Uterus (tissue), 3 donors: ENCODE measurements at regions not wholly inside any gene's neighbourhood (a gene's known extent, or its start where the extent isn't known, plus 50 kb on each side); places are given as distances from the start of the nearest gene placed in this dataset.
A peak's percentile ranks its signal among the peaks of the same experiment; 100 is the strongest.
"Not testable (repeated sequence)": the region's sequence is repeated elsewhere in the genome, so short reads cannot be mapped to it uniquely, and the experiment has no call there.

Source experiments
- DNase-seq, 2 donors: peaks; one replicate each; pipeline ENCODE4 v3.0.0-alpha.2; 2019 to 2020
- H3K27ac ChIP-seq, 2 donors: fragments of 200-600 bp; sonication (generic); 1 replicate in 1 of 2; 2 replicates in 1 of 2; pipeline ENCODE4 v1.5.1; 2016 to 2018
- H3K27me3 ChIP-seq, 2 donors: fragments of 200-600 bp; sonication (generic); one replicate each; pipeline ENCODE4 v1.5.1; 2018 to 2019; ENCODE audit warnings: control low read depth in 1 of 2
- H3K36me3 ChIP-seq, 2 donors: fragments of 200-600 bp; sonication (generic); one replicate each; pipeline ENCODE4 v1.5.1; 2019; ENCODE audit warnings: control low read depth in 1 of 2
- H3K4me1 ChIP-seq, 2 donors: fragments of 200-600 bp; sonication (generic); one replicate each; pipeline ENCODE4 v1.5.1; 2018 to 2019; ENCODE audit warnings: control low read depth in 1 of 2
- H3K4me3 ChIP-seq, 2 donors: fragments of 200-600 bp; sonication (generic); 1 replicate in 1 of 2; 2 replicates in 1 of 2; pipeline ENCODE4 v1.5.1; 2018 to 2019; ENCODE audit warnings: mild to moderate bottlenecking in 1 of 2
- H3K9me3 ChIP-seq, 2 donors: fragments of 200-600 bp; sonication (generic); one replicate each; pipeline ENCODE4 v1.5.1; 2019; ENCODE audit warnings: control low read depth in 1 of 2
- POLR2A ChIP-seq, 2 donors: fragments of 450-650 bp; IDR thresholded peaks; one replicate each; pipeline ENCODE4 v1.6.1; 2016; ENCODE audit warnings: antibody characterized with exemption in 2 of 2, mild to moderate bottlenecking in 1 of 2, moderate library complexity in 1 of 2
- intact Hi-C: fragments of 100-400 bp; cut with DNase I; formaldehyde crosslinking; loops from one replicate; pipeline ENCODE4 v1.15.1; 2023; ENCODE audit warnings: low total_unique reads
- TF ChIP-seq, protein P1 (sequence below), 4 experiments: fragments of 200-600 bp in 2 of 4; fragments of 450-650 bp in 2 of 4; sonication (generic) in 2 of 4; IDR thresholded peaks; one replicate each; pipeline ENCODE4 v1.5.1; 2016 to 2019; ENCODE audit warnings: antibody characterized with exemption in 4 of 4, mild to moderate bottlenecking in 2 of 4, moderate library complexity in 1 of 4
- donor health status: DM: yes; HTN: yes; CAD: no.

DNA sequence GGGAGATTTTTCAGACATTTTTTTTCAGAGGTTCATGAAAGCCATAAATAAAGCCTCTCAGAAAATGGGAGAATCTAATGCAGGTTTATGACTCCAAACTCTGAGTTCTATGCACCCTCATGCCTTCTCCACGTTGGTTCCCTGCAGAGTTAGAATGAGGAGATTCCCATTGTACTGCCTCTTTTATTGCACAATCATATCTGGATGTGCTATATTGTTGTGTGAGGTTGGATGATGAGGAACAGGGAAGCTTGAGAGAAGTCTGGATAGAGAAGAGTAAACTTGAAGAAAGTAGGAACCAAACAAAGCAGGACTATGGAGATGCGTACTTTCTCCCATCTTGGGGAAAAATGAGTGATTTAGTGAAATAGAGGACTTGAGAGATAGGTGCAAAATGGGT lies 178.8 kb downstream of the PDCD6IP start:
- no peak overlapping the region for H3K27ac ChIP-seq
- no peaks in the 10 kb centered on the region for H3K36me3 ChIP-seq
- no peaks in the 10 kb centered on the region for H3K9me3 ChIP-seq
- DNase-seq: no peak
- TF ChIP-seq POLR2A (IDR thresholded peaks at IDR 0.05): no peak
- TF ChIP-seq, protein P1, sequence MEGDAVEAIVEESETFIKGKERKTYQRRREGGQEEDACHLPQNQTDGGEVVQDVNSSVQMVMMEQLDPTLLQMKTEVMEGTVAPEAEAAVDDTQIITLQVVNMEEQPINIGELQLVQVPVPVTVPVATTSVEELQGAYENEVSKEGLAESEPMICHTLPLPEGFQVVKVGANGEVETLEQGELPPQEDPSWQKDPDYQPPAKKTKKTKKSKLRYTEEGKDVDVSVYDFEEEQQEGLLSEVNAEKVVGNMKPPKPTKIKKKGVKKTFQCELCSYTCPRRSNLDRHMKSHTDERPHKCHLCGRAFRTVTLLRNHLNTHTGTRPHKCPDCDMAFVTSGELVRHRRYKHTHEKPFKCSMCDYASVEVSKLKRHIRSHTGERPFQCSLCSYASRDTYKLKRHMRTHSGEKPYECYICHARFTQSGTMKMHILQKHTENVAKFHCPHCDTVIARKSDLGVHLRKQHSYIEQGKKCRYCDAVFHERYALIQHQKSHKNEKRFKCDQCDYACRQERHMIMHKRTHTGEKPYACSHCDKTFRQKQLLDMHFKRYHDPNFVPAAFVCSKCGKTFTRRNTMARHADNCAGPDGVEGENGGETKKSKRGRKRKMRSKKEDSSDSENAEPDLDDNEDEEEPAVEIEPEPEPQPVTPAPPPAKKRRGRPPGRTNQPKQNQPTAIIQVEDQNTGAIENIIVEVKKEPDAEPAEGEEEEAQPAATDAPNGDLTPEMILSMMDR (IDR thresholded peaks at IDR 0.05): no peak
- H3K4me1 ChIP-seq: no peaks in the 10 kb centered on the region
- H3K27me3 ChIP-seq: no peaks in the 10 kb centered on the region
- no peak overlapping the region for H3K4me3 ChIP-seq
- intact Hi-C loops: no loop called here

DNA sequence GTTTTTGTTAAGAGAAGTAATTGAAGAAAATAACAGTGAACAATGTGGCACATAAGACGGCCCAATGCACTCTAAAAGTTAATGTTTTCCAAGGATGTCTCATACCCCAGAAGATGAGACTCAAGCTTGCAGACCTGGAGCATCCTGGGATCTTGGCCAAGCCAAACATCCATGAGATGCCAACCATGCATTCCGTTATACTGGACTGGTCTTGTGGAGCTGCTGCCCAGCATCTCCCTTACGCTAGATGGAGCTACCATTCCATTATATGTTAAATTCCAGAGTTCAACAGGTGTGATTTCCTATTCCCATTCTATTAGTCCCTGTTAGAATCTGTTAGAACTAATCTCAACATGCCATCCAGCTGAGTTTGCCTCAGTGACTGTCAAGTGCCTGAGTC lies 181.8 kb downstream of the PDCD6IP start:
- DNase-seq: no peak
- intact Hi-C loops: no loop called here
- TF ChIP-seq POLR2A (IDR thresholded peaks at IDR 0.05): no peak
- TF ChIP-seq, protein P1 (IDR thresholded peaks at IDR 0.05): peak in 2 of 4 experiments; percentile 16 to 27

DNA sequence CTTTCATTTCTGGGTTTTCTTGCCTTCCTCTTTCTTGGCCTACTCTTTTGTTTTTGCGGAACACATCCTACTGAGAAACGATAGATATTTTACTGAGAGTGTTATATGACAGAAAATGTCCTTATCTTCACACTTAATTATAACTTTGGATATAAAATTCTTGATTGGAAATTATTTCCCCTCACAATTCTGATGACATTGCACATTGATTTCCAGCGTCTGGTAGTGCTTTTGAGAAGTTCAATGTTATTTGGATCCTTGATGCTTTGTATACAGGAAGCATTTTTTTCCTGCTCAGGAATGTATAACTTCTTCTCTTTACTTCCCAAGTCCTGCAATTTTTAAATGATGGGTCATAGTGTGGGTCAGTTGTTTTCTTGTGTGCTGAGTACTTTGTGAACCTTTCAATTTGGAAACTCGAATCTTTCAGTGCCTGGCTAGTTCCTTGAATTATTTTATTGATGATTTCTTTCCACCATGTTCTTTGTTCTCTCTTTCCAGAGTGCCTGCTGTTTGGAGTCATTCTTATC lies 183.9 kb downstream of the PDCD6IP start:
- DNase-seq: no peak
- H3K27me3 ChIP-seq: no peaks in the 10 kb centered on the region
- intact Hi-C loops: no loop called here
- H3K36me3 ChIP-seq: no peaks in the 10 kb centered on the region
- H3K9me3 ChIP-seq: no peaks in the 10 kb centered on the region
- H3K4me1 ChIP-seq: no peaks in the 10 kb centered on the region
- H3K27ac ChIP-seq: no peak overlapping the region
- H3K4me3 ChIP-seq: no peak overlapping the region
- TF ChIP-seq, protein P1 (IDR thresholded peaks at IDR 0.05): no peak
- TF ChIP-seq POLR2A (IDR thresholded peaks at IDR 0.05): no peak

More for the DNA sequence above, 181.8 kb downstream of the PDCD6IP start:
- H3K9me3 ChIP-seq: no peaks in the 10 kb centered on the region
- no peaks in the 10 kb centered on the region for H3K4me1 ChIP-seq
- no peaks in the 10 kb centered on the region for H3K27me3 ChIP-seq
- H3K36me3 ChIP-seq: no peaks in the 10 kb centered on the region
- no peak overlapping the region for H3K4me3 ChIP-seq
- no peak overlapping the region for H3K27ac ChIP-seq

DNA sequence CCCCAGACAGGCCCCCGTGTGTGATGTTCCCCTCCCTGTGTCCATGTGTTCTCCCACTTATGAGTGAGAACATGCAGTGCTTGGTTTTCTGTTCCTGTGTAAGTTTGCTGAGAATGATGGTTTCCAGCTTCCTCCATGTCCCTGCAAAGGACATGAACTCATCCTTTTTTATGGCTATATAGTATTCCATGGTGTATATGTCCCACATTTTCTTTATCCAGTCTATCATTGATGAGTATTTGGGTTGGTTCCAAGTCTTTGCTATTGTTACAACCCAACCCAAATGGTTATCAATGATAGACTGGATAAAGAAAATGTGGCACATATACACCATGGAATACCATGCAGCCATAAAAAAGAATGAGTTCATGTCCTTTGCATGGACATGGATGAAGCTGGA lies 184.5 kb downstream of the PDCD6IP start:
- DNase-seq, intact Hi-C loops, H3K27me3 ChIP-seq, H3K4me3 ChIP-seq, H3K9me3 ChIP-seq, H3K4me1 ChIP-seq, H3K36me3 ChIP-seq, H3K27ac ChIP-seq: not testable (repeated sequence)

DNA sequence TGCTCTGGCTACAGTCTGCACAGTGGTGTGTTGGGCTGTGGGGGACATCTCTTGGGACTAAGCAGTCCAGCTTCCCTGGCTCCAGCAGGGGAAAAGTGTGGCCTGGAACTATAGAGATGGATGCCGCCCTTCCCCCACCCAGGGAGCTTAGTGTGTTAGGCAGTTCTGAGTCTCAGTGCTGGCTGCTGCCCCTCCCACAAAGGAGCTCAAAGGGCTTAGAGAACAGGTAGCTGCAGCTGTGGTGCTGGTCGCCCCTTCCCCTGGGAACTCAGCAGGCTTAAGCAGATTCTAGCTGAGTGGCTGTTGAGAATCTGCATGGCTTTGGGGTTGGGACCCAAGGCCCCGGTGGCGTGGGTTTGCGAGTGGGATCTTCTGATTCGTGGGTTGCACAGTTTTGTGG lies 190.8 kb downstream of the PDCD6IP start:
- no peak overlapping the region for H3K27ac ChIP-seq
- H3K4me1 ChIP-seq: no peaks in the 10 kb centered on the region
- H3K27me3 ChIP-seq: no peaks in the 10 kb centered on the region
- intact Hi-C loops: no loop called here
- H3K4me3 ChIP-seq: no peak overlapping the region
- no peaks in the 10 kb centered on the region for H3K36me3 ChIP-seq
- no peaks in the 10 kb centered on the region for H3K9me3 ChIP-seq
- TF ChIP-seq, protein P1 (IDR thresholded peaks at IDR 0.05): no peak
- no peak for TF ChIP-seq POLR2A (IDR thresholded peaks at IDR 0.05)
- DNase-seq: no peak

DNA sequence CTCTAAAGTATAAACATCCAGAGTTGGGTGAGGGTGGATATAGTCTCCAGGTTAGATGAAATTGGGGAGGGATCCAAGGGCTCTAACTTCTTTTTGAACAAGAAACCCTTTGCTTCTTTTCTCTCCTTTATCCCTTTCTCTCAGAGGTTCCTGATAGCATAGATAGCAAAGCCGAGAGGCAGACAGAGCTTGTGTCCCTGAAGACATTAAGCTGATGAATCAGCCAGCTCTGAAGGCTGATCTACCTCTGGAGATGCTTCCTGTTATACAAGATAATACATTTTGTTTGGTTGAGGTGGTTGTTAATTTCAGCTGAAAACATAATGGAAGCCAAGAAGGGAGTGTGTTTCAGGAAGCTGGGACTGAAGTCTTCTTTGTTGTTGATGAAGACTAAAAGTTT lies 193.2 kb downstream of the PDCD6IP start:
- DNase-seq: no peak
- Histone ChIP-seq H3K4me3 (no peak overlapping the region), H3K27me3 (no peaks in the 10 kb centered on the region), H3K36me3 (no peaks in the 10 kb centered on the region), H3K4me1 (no peaks in the 10 kb centered on the region), H3K9me3 (no peaks in the 10 kb centered on the region), H3K27ac (no peak overlapping the region)
- intact Hi-C loops: no loop called here
- no peak for TF ChIP-seq POLR2A (IDR thresholded peaks at IDR 0.05)
- TF ChIP-seq, protein P1 (IDR thresholded peaks at IDR 0.05): no peak
